SK-N-SH treated with all-trans-retinoic acid at 6 μM for 48 hours (cell line): ENCODE measurements at regions not wholly inside any gene's neighbourhood (a gene's known extent, or its start where the extent isn't known, plus 50 kb on each side); places are given as distances from the start of the nearest gene placed in this dataset.

Source experiments
- CSDC2 ChIP-seq: fragments of 250-450 bp; sonication (Bioruptor Pico); IDR thresholded peaks from 2 replicates; pipeline ENCODE4 v1.5.0; 2020; ENCODE audit warnings: mild to moderate bottlenecking, moderate library complexity
- ZNF565 ChIP-seq: fragments of 450-650 bp; formaldehyde crosslinking; conservative IDR thresholded peaks from 2 replicates; pipeline ENCODE4 v1.5.0; 2020; ENCODE audit warnings: low read depth, mild to moderate bottlenecking, moderate library complexity

GRCh38 chr15:36161771-36162212 is 417.6 kb upstream of the CDIN1 start:
- TF ChIP-seq CSDC2 (CRISPR knock-in tag) (no peak), ZNF565 (CRISPR knock-in tag) (no peak)
